GM21723 (cell line): ENCODE measurements at regions not wholly inside any gene's neighbourhood (a gene's known extent, or its start where the extent isn't known, plus 50 kb on each side); places are given as distances from the start of the nearest gene placed in this dataset.
"Not testable (repeated sequence)": the region's sequence is repeated elsewhere in the genome, so short reads cannot be mapped to it uniquely, and the experiment has no call there.

ENCODE experiments used
- ATAC-seq: cut with Tn5 transposase; IDR thresholded peaks from one replicate; pipeline ENCODE4 v1.9.1; 2021; ENCODE audit warnings: mild to moderate bottlenecking, moderate library complexity; ENCODE audit not compliant: unreplicated experiment

DNA sequence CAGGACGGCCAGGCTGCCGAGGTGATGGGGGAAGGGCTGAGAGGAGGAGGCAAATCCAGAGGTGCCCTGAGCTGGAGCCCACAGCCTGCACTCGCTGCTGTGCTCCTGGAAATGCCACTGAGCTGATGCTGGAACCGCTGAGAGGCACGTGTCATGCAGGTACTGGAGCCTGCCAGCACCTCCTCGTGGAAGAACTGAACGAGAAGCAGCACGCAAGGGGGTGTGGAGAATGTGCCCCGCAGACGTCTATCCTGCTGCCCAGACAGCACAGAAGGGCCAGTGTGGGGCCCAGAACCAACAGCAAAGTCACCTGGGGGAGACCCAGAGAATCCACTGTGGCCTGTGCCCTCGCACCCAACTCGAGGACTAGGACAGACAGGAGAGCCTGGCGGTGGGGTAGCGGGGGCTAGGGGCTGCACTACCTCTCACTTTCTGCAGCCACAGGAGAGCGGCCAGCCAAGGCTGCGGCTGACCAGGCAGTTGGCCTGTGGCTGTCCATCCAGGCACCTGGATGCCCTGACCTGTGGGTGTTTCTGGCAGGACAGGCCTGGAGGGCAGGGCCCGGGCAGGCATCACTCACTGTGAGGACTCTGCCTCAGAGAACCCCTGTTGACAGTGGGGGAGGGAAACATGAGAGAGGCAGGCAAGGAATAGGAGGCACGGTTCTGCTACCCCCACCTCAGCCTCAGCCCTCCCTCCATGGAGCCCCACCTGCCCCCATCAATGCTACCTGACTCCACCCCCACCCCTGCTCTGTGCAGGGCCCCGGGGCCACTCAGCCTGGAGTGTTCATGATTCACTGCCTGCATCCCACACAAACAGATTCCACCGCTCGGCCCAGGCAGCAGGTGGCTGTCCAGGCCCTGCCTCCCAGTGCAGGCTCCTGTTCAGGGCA is 213.1 kb downstream of the TBC1D2B start:
- no peak for ATAC-seq

DNA sequence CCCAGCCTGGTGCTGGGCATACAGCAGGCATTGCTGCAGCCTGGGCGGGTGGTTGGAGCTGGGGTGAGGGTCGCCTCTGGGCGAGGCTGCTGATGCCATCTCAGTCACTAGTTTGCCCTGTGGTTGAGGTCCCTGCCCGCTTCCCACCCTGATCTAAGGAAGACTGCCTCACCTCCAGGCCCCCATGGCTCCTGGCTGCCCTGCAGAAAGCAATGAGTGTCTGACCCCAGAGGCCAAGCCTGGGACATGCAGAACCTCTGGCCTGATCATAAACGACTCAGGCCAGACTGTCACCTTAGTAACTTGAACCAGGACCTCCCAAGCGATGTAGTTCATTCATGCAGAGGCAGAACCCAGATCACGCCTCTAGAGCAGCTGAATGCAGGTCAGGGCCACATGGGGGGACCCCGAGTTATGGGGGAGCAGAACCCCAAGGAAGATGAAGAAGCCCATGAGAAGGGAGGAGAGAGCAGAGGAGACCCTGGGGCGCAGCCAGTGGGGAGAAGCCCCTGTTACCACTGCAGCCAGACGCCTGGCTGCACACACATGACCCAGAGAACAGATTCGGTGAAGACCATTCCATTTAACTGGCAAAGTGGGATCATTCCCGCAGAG is 213.9 kb downstream of the TBC1D2B start:
- ATAC-seq = no peak

DNA sequence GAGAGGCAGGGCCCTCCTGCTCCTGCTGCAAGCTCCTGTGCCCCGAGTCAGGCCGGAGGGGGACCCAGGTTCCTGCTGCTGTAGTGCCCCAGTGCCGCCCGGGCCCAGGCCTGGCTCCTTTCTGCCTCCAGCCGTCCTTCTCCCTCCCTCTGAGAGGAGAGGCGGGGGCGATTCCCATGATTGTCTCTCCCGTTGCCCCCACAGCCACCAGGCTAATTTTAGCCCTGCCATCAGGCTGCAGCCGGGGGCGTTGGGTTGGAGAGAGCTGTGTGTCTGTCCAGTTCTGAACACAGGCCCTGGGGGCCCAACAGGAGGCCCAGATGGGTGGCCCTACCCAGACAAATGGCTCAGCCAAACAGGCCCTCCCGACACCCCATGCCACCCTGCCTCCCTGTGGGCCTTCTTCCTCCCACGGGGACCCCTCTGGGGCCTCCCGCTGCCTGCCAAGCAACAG is 214.8 kb downstream of the TBC1D2B start:
- no peak for ATAC-seq

DNA sequence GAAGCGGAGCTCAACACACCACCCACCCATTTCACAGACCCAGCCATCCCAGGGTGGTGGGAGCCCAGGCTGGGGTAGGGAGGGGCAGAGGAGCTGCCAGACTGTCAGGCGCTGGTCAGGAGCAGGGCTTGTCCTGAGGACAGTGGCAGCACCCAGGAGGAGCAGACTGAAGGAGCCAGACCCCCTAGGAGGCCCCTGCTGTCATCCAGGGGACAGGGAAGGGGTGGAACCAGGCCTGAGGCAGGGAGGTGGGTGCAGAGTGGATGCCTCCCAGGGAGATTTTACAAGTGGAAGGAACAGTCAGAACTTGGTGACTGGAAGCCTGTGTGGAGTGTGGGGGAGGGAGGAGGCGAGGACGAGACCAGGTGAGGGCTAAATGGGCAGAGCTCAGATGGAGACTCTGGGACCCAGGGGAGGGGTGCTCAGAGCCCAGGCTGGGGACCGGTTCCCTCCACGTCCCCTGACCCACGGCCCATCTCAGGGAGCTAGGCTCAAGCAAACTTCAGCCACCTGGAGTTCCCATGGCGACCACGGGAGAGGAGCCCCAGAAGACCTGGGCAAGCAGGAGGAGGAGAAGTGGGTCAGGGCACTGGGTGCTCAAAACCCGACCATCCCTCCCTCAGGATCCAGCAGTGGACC is 215.4 kb downstream of the TBC1D2B start:
- not testable (repeated sequence) for ATAC-seq

DNA sequence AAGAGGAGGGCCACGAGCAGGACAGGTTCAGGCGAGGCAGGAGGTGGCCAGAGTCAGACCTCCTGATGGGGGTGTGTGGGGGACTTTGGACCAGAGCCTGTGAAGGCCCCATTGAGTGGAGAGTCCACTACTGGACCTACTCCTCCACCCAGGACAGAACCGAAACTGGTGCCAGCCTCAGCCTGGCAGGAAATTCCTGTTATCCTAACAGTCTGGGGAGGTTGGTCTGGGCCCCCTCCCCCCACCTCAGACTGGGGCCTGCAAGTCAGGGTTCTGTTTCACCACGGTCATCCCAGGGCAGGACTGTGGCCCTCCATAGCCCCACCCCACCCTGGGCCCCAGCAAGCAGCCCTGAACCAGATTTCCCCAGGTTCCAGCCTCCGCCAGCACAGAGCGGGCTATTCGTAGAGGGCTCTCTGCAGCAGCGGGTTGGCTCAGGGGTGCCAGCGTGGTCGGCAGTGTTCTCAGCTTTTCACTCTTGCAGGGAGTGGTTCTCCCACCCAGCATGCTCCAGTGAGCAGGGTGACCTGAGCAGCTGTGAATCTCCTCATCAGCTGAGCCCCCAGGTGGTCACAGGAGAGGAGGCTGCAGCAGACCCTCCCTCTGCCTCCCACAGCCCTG is 217.3 kb downstream of the TBC1D2B start:
- no peak for ATAC-seq

DNA sequence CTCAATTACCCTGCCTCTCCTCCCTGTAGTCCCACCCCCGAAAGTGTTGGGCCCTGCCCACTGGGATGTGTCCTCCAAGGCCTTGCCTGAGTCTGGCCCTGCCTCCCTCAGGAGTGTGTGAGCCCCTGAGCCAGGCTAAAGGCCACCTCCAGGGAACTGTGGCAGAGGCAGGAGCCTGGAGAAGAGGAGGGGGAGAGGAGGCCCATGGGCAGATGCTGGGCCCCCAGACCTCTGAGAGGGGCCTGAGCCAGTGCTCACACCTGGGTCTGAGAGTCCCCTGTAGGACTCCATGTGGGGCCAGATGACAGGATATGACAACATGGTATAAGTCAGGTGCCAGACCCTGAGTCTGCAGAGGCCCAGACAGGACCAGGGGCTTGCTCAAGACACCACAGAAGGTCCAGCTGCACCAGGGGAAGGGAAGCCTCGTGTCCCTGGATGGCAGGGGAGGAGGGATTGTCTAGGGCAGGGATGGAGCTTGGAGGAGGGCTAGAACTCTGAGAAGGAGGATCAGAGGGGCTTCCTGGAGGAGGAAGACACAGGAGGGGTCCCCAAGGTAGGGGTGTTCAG is 217.9 kb downstream of the TBC1D2B start:
- ATAC-seq = no peak

DNA sequence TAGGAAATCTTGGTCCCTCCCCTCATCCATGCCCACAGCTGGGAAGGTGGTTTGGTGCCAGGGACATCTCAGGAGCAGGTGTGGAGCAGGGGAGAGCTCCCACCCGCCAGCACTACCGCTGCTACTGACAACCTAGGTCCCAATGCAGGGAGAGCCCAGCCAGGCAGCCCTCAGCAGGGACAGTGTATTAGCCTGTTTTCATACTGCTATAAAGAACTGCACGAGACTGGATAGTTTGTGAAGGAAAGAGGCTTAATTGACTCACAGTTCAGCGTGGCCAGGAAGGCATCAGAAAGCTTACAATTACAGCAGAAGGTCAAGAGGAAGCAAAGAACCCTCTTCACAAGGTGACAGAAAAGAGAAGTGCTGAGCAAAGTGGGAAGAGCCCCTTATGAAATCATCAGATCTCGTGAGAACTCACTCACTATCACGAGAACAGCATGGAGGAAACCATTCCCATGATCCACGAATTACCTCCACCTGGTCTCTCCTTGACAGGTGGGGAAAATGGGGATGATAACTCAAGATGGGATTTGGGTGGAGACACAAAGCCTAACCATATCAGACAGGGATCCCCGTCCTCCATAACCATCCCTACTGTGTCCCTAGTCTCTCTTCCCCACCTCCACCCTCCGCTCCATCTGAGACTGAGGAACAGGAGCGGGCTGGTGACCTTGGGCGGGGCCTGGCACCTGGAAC is 218.6 kb downstream of the TBC1D2B start:
- no peak for ATAC-seq

DNA sequence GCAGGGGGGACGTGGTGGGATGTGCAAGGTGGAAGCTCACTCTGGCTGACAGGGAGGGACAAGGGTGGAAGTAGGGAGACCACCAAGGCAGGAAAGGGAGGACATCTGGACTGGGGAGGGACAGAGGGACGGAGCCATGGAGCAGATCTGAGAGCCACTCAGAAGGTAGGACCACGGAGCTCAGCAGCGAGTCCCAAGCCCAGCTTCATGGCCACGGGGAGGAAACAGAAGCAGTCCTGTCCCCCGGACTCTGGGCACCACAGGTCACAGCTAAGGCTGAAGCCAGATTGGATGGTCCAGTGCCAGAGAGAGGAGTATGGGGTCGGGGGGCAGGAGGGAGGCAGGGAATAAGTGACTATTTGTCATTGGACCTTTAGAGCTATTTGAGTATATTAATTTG is 220.1 kb downstream of the TBC1D2B start:
- no peak for ATAC-seq

DNA sequence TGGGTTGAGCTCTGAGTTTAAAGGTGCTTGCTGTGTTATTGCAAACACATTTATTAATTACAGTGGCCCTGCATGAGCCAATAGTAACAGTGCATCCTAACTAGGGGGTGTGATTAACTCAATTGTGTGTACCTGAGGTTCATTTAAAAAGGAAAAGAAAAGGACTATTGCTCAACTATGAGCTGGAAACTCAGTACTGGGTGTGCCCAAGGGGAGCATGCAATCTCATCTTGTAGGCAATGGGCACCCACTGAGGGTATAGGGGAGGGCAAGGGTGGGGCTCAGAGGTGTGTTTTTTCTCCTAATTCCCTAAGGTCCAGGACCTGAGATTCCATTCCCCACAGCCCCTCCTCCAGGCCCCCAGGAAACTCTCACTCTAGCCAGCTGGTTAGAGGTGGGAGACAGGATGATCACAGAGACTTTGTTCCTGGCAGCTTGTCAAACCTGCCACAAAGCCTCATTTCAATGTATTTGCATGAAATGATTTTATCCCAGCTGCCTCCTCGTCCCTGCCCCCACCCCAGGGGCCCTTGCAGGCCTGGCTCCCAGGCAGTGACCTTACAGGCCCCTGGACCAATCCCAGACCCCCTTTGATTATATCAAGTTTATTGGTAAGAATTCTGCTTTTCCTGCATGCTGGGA is 220.7 kb downstream of the TBC1D2B start:
- no peak for ATAC-seq

DNA sequence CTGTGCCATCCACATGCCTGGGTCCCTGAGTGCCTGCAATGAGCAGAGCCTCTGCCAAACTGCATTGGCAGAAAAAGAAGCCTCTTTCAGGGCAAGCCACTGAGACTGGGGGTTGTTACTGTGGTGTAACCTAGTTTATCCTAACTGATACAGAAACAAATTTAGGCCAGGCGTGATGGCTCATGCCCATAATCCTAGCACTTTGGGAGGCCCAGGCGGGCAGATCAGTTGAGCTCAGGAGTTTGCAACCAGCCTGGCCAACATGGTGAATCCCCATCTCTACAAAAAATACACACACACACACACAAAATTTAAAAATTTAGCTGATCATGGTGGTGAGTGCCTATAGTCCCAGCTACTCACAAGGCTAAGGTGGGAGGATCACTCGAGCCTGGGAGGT is 221.6 kb downstream of the TBC1D2B start:
- no peak for ATAC-seq

DNA sequence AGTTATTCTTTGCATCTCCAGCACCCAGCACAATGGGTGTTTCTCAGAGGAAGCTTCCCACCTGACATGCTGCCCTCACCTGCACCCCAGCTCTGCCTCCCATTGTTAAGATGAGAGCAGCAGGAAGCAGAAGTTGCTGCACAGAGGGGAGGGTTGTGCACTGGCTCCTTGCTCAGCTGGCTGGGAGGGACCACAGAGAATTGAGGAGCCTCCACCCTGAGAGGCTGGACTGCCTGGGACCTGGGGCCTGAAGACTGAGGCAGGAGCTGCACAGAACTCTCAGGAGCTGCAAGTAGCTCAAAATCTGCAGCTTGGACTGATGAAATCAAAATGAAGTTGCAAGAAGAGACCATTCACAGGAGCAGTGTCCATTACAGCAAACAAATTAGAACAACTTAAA is 222.3 kb upstream of the LINGO1 start:
- no peak for ATAC-seq

DNA sequence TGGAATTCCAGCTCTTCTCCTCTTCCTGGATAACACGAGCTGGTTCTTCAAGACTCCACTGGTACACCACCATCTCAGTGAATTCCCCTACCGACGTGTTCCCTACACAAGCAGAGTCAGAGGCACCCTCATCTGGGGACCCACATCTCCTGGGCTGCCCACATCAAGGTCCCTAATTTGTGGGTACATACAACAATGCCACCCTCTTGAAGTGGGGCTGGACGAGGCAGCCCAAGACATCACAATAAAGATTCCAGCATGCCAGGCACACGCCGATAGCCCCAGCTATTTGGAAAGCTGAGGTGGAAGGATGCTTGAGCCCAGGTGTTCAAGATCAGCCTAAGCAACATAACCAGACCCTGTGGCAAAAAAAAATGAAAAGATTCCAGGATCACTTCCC is 221.2 kb upstream of the LINGO1 start:
- no peak for ATAC-seq

DNA sequence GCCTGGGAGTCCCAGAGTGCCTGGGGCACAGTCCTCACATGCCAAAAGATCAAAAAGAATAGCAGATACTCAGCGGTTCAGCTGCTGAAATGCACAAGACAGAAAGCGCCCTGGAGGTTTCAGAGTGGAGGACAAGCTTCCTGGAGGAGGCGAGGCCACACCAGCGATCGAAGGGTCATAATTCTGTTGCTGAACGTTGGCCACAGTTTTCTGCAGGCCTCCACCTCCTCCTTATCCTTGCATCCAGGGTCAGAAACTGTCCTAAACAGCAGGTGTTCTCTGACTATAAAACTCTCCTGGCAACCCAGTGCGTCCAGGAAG is 220.3 kb upstream of the LINGO1 start:
- no peak for ATAC-seq

DNA sequence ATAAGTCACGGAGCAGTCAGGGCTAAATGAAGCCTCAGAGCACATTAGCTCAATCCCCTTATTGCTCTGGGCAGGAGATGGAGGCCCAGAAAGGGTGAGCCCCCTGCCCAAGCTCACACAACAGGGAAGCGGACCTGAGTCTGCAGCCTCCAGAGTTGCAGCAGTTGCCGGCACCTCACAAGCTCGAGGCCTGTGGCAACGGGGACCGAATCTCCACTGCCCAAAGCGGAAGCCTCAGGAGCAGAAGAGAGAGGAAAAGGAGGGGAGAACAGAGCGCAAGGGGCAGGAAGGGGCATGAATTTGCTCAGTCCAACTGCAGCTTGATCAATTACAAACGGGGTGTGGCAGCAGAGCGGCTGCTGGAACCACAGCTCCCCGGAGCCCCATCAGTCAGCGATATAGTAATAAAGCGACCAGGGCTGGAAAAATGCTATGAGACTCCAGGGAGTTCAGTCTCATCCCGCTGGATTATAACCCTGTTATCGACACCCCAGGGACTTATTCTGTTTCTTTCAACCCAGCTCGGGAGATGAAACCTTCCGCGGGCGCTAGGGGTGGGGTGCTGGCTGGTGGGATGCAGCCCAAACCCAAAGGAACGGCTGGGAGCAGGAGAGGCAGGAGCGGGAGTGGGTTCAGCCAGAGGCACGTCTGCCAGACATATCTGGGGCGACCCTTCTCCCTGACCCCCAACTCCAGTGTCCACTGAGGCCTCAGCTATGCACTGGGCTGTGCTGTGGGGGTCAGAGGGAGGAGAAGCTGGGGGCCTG is 219.7 kb upstream of the LINGO1 start:
- no peak for ATAC-seq

DNA sequence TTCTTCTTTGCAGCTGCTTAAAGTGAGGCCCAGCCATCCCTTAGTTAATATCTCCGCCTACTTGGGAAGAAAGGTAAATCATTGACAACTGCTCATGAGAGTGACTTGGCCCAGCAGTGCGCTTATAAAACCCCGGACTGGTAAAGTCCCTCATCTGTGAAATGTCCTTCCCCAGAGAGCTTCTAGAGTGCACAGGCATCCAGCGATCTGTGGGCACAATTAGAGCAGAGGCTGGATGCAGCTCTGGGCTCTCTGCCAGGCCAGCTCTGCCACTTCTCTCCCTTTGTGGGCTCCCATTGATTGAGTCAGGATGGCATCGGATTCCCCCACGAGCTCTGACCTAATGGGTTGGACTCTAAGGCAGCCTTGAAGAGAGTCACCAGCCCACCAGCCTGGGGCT is 219.0 kb upstream of the LINGO1 start:
- ATAC-seq = no peak

DNA sequence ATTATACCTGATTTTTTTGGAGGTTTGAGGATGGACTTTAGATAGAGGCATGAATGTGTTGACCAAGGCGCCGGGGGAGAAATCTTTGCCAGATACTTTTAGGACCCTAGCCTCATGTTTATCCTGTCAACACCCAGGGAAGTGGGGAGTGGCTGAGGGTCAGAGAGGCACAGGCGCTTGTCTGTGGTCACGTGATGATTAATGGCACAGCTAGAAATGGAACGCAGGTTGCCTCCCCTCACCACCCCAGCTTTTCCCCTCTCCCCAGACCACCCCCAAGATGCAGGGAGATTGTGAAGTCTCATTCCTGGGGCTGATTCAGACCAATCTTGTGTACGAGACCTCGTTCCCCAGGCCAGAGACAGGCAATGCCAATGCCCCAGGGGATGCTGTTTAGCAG is 218.4 kb upstream of the LINGO1 start:
- no peak for ATAC-seq

DNA sequence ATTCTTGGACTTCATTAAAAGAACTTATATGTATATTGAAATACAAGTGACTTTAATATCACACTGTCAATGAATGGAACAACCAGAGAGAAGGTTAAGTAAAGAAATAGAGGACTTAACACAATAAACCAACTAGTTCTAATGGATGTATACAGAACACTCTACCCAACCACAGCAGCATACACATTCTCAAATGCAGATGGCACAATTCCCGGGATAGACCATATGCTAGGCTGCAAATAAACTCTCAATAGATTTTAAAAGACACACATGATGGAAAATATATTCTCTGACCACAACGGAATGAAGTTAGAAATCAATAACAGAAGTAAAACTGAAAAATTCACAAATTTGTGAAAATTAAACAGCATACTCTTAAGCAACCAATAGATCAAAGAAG is 214.3 kb upstream of the LINGO1 start:
- ATAC-seq = no peak

DNA sequence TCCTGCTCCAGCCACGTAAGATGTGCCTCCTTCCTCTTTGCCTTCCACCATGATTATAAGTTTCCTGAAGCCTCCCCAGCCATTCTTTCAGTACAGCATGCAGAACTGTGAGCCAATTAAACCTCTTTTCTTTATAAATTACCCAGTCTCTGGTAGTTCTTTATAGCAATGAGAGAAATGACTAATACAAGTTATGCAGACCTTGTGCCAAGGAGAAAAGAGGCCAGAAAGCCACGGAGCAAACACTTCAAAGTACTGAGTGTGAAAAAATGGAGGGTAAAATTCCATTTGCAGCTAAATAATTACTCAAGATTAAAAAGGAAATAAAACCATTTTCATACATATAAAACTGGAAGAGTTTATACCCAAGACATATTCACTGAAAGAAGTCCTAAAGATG is 213.6 kb upstream of the LINGO1 start:
- ATAC-seq = no peak

DNA sequence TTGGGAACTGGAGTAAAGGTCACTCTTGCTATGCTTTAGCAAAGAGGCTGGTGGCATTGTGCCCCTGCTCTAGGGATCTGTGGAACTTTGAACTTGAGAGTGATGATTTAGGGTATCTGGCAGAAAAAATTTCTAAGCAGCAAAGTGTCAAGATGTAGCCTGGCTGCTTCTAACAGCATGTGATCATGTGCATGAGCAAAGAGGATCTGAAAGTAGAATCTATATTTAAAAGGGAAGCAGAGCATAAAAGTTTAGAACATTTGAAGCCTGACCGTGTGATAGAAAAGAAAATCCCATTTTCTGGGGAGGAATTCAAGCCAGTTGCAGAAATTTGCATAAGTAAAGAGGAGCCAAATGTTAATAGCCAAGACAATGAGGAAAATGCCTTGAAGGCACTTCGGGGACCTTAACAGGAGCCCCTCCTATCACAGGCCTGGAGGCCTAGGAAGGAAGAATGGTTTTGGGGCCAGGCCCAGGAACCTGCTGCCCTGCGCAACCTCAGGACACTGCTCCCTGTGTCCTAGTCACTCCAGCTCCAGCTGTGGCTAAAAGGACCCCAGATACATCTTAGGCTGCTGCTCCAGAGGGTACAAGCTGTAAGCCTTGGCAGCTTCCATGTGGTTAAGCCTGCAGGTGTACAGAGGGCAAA is 212.2 kb upstream of the LINGO1 start:
- ATAC-seq = no peak
